Ovary (tissue), 3 donors: ENCODE measurements at regions not wholly inside any gene's neighbourhood (a gene's known extent, or its start where the extent isn't known, plus 50 kb on each side); places are given as distances from the start of the nearest gene placed in this dataset.

ENCODE experiments used
- CTCF ChIP-seq, 3 donors: fragments of 450-650 bp in 2 of 3; fragments of 200-600 bp in 1 of 3; IDR thresholded peaks; one replicate each; pipeline versions ENCODE4 v1.5.1 to v1.8.0; 2016 to 2022; ENCODE audit warnings: antibody characterized with exemption in 3 of 3, mild to moderate bottlenecking in 1 of 3
- EP300 ChIP-seq: sonication (generic); formaldehyde crosslinking; IDR thresholded peaks from one replicate; pipeline ENCODE4 v1.6.1; 2017; ENCODE audit warnings: antibody characterized with exemption
- POLR2A ChIP-seq: fragments of 450-650 bp; IDR thresholded peaks from one replicate; pipeline ENCODE4 v1.6.1; 2017; ENCODE audit warnings: antibody characterized with exemption, mild to moderate bottlenecking, moderate library complexity
- donor health status: DM: no; HTN: no; CAD: no.

DNA sequence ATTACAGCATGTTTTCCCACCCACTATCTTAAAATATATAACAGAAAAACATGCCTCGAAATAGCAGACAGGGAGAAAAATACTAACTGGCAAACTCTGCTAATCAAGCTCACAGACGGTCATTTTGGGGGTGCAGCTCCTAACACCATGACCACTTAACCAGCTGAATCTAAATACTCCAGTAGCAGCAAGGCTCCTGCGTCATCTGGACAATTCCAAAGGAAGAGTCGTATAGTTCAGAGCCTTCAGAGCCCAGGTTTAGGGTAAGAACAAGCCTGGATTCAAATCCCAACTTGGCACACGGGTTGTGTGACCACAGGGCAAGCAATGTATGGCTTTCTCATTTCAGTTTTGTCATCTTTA, 81.3 kb upstream of the COL21A1 start:
- TF ChIP-seq CTCF (IDR thresholded peaks at IDR 0.05): no peak
- TF ChIP-seq POLR2A: no peak
- no peak for TF ChIP-seq EP300
